TTC549 (cell line): ENCODE measurements at regions not wholly inside any gene's neighbourhood (a gene's known extent, or its start where the extent isn't known, plus 50 kb on each side); places are given as distances from the start of the nearest gene placed in this dataset.
"Not testable (repeated sequence)": the region's sequence is repeated elsewhere in the genome, so short reads cannot be mapped to it uniquely, and the experiment has no call there.

Experiments used
- FAIRE-seq: peaks from 2 replicates; lab custom pipeline; 2012; peaks lifted over from hg19 to GRCh38; lab: Jason Lieb, UNC

DNA sequence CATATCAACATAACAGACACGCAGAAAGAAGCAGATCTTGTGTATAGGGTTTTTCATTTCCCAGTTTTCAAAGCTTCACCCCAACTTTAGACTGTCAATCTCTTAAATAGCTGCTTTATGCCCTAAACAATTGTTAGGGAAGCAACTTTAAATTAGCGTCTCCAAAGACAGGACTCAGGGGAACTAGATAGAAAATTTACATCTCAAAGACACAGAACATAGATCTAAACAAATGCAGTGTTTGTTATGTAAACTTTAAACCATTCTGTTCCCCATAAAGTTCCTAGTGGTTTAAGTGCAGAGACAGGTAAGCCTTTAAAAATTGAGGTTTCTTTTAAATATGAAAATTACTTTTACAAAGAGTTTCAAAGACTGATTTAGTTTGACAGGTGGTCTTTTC is 379.2 kb upstream of the GHITM start:
- FAIRE-seq, result no peak

DNA sequence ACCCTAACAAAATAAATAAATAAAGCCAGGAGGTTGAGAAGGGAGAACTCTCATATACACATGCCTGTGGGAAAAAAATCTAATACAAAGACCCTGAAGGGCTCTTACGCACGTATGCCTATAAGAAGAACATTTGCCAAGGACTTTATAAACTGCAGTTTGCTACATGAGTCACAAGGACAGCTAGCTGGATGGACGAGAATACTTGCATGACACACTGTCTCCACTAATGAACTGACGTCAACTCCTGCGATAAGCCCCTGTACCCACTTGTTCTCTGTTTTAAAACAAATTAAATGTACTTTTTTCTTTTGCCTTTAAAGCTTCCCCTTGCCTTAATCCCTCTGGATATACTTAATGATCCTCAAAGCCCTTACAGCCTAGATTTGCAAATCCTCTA is 374.6 kb upstream of the GHITM start:
- no peak for FAIRE-seq

DNA sequence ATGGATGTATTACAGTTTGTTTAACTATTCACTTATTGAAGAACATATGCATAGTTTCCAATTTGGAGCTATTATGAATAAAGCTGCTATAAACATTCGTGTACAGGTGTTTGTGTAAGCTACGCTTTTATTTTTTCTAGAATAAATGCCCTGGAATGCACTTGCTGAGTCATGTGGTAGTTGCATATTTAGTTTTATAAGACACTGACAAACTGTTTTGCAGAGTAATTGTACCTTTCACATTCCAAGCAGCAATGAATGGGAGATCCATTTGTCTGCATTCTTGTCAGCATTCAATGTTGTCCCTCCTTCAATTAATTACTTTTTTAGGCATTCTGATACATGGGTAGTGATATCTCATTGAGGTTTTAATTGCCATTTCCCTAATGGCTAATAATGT is 373.6 kb upstream of the GHITM start:
- FAIRE-seq, result no peak

DNA sequence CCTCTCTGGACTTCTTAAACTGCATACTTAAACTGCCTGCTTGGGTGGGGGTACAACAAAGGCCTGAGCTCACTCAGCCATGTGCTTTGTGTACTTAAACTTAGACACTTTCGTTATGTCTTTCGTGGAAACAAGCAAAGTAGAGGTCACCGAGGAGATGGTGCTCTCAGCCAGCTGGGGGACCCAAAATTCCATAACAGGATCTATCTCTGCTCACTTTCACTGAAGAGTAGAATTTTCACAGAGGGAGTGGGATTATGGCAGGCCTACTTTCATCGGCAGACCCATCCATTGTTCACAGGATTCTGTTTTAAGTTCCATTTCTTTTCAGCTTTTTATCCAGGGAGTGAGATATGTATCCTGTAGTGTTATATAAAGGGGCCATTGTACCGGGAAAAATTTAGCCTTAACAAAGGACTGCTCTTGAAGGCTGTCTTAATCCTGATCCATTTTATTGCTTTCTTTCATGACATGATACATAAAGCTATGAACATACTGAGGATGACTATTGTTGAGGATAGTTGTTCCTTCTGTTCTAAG is 370.0 kb upstream of the GHITM start:
- no peak for FAIRE-seq

DNA sequence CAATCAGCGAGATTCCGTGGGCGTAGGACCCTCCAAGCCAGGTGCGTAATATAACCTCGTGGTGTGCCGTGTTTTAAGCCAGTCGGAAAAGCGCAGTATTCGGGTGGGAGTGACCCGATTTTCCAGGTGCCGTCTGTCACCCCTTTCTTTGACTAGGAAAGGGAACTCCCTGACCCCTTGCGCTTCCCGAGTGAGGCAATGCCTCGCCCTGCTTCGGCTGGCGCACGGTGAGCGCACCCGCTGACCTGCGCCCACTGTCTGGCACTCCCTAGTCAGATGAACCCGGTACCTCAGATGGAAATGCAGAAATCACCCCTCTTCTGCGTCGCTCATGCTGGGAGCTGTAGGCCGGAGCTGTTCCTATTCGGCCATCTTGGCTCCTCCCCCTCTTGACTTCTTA is 352.6 kb upstream of the GHITM start:
- FAIRE-seq, result not testable (repeated sequence)

DNA sequence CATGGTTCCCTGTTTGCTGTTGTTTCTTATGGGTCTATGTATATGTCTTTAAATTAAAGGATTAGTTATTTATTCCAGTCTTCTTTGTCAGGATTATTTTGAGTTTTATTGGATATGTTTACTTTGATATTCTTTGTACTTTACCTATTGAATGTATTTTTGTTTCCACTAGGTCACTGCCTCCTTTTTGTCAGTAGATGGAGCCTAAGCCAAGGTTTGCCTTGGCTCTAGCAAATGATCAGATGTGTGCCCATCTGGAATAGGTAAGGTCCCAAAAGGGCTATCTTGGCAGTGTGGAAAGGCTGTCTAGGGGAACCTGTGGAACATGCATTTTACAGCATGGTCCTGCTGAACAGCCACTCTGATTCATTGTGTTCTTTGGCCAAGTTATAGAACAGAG is 337.3 kb upstream of the GHITM start:
- no peak for FAIRE-seq

DNA sequence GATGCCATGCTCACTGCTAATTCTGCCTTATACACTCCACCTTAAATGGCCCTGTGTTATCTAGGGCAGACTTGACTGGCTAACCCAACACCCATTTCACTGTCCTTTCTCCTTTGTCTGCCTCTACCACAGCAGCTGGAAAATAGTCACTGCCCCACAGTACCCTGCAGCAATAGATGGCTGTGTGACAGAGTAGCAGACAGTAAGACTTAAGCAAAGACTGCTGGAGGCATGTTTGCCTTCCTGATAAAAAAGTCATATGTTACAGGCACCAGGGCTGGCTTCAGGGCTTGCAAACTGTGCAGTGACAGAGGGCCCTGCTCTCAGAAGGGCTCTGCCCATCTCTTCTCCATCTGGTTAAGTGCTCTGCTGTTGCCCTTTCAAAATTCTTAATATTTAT is 332.6 kb upstream of the GHITM start:
- no peak for FAIRE-seq

DNA sequence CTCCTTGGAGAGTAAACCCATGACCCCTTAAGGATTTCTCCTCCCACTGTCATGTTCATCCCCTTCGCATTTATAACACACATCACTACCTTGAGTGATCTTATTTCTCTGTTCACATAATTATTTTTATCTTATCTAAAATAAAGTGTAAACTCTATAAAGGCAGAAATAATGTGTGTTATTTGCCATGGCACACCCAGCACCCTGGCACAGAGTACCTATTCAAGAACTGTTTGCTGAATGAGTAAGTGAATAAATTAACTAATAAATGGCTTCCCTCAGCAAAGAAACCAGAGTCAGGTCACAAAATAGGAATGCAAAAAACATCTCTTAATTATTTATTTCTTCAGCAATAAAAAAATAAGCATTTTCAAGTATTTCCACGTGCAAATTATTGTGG is 330.3 kb upstream of the GHITM start:
- no peak for FAIRE-seq

DNA sequence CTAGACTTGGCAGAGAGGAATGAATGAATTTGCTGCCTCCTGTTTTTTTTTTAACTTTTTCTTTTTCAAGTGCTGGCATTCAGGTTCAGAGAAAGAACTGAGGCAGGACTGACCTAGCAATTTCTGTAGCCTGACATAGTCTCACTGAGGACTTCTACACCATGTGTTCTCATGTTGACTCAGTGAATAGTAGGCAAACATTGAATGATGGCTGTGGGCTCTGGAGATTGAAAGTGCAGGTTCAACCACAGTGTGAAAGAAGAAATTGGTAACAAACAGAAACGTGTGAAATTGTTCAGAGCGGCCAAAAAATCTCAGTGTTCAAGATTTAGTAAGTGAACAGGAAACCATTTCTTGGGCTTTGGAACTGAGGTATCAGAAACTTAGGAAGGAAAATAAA is 322.4 kb upstream of the GHITM start:
- FAIRE-seq, result no peak

DNA sequence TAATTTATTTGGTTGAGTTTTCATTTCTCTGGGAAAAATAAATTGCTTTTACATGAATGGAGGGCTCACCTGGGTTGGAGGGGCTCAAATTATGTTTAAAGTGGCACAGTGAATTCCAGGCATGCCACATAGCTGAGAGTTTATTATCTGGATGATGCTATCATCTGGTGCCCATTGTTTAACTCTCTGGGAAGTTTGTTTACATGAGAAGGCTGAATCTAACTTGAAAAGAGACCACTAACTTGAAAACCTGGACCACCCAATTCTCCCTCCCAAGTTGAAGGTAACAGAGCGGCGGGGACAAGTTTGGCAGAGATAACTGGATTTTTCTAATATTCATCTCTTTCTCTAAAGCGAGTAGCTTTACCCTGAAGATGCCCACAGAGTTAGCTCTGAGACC is 321.5 kb upstream of the GHITM start:
- no peak for FAIRE-seq

DNA sequence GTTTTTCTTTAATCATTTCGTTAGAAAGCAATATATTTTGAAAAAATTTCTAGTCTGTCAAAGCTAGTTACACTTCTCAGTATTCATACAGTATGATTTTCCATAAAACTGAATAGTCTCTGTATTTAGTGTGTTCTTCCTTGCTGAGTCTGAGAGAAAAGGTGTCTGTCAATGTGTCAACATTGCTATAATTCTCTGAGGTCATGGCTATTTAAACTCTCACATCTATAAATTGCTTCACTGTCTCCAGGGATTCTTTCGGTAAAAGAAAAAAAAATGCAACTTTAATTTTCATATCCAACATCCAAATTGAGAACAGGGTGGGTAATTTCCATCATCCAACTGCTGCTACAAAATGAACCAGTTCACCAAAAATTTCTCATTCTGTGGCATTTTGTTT is 319.7 kb upstream of the GHITM start:
- no peak for FAIRE-seq

DNA sequence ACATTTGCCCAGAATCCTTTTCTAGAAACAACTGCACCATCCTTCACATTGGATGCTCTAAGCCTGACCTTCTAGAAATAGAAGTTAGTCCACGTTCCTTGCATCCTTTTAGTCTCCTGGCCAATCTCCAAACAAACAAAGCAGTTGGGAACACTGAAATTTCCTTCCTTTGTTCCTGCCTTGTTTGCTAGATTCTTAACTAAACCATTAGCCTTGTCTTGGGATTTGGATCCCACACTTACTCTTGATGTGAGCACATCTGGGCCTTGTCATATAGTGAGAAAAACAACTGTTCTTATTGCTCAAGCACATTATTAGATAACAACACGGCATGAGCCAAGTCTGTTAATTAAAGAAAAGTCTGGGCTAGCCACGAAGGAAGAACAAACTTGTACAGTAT is 319.3 kb upstream of the GHITM start:
- FAIRE-seq, result no peak

DNA sequence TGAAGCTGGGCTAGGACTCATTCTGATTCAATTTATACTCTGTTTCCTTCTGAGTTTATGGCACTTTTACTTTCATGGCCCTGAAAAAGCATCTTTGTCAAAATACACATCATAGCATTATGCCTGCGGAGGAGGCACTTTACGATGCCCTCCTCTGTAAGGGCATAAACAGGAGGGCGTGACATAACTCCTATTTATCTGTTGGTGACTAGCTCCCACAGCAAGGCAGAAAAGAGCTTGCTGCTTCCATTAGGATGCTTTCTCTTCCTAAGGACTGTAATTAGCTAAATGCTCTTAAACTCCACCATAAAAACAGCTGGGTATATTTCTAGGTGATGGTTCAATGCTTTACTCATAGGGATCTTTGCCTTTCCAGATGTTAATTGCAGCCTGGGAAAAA is 315.2 kb upstream of the GHITM start:
- no peak for FAIRE-seq

DNA sequence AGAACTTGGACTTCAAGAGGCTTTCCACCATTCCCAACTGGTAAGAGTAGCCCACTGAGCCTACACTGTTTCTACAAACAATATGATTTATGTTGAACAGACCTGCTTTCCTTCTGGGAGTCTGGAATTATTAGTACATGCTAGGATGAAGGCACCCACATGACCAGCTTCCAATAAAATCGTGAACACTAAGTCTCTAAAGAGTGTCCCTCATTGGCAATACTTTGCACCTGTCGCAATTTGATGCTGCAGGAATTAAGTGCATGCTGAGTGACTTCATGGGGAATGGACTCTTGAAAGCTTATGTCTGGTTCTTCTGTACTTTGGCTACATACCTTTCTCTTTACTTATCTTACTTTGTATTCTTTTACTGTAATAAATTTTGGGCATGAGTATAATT is 305.2 kb upstream of the GHITM start:
- no peak for FAIRE-seq

DNA sequence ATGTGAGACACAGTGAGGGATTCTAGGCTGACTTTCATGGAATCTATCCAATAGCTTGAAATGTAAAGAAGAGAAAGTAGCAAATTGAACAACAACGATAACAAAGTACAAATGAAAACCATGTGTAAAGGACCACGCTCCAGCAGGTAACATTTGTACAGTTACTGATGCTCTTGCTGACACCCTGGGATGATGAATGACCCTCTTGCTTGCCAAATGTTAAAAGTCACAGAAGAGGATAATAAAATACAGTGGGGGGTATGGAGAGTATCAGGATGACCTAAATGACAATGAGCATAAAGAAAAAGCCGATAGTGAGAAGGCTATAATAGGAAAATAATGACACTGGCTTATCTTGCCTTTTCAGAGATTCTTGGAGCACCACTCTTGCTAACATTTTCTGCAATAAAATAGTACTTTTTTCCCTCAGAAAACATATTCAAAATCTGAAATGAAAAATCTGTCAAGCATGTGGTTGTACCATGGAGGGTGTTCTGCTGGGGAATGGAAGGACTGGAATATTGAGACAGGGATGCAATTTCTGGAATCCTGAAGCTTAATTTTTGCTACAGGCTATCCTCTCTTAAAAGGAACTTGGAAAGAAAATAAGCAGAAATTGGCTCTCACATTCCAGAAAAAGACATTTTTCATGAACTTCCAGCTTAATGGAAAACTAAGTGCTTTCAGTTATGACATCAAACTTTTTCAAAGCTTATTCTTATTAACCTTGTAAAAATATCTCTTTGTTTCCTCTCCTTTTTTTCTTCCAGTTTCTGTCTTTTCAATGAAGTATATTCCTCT is 303.2 kb upstream of the GHITM start:
- no peak for FAIRE-seq

DNA sequence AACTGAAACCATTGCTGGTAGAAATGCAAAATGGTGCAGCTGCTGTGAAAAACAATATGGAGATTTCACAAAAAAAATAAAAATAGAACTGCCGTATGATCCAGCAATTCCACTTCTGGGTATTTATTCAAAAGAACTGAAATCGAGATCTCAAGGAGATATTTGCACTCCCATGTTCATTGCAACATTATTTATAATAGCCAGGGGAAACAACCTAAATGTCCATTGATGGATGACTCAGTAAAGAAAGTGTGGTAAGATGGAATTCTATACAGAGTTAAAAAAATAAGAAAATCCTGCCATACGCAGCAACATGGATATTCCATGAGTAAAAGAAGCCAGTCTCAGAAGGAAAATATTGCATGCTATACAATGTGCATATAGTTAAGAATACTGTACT is 290.6 kb upstream of the GHITM start:
- FAIRE-seq, result no peak

DNA sequence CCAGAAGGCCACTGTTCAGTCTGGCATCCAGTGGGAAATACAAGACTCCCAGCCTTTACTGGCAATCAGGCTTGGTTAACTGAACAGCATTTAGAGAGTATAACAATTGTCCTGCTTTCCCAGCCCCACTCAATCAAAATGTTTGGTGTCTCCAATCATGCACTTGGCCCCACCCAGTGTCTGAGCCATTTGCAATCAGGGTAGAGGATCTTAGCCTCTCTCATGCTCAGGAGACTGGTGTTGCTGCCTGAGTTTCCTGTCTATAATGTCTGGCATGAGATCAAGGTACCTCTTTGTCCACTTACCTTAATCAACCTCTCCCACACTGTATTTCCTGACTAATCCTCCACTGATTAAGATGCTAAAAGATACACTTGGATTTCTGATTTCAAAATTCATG is 290.2 kb upstream of the GHITM start:
- no peak for FAIRE-seq

DNA sequence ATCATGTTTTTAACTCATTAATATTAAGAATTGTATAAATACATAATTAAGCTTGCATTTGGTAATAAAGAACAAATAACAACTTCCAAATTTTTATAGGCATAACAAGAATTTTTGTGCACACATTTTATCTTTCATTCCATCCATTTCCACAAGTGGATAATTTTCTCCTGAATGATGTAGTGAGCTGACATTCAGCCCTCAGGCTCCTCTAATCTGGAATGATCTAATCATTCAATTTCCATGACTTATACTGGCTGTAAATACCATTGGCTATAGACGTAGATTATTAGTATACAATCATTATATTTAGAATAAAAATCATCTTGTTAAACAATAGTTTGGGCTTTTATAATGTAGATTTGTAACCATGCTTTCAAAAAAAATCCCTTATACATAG is 287.2 kb upstream of the GHITM start:
- FAIRE-seq, result no peak

DNA sequence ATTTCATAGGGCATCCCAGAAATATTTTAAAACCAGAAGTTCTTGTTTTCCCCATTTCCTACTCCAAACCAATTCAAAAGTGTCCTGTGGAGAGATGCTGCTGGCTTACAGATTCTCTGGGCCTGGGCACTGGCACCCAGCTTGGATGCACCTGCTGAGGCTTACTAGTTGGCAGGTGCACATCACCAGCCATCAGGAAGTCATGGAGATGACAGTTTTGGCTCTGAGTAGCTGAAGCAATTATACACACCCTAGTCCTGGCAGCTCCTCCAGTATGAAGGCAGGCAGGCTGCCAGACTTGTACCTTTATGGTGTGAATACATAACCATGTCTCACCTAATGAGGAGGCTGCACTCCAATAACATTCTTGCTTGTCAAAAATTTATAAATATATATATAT is 276.6 kb upstream of the GHITM start:
- FAIRE-seq, result no peak

DNA sequence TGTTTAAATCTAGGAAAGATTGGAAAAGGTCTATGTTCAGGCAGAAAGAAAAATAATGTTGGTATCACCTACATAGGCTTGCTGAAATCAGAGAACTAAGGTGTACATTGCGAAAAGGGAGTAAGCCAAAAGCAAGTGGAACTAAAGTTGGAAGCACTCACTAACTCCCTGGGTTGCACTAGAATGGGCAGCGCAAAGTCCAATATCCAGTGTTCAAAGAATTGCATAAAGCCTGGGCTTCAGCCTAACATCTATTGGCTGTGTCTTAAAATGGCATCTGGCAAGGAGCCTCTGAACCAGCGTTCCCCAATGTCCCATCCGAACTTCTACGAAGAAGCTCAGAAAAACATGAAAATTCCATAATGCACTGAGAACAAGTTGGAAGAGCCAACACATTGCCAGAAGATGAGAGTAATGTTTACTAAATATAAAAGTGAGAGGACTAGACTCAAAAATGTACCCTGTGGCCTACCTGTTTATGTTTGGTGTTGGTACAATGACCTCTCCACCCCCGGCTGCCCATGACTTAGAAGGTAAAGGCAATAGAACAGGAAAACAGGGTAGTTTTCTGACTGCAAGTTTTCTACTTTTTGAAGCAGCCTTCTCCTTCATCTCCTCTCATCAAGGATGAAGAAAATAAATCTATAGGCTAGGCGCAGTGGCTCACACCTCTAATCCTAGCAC is 275.9 kb upstream of the GHITM start:
- no peak for FAIRE-seq

DNA sequence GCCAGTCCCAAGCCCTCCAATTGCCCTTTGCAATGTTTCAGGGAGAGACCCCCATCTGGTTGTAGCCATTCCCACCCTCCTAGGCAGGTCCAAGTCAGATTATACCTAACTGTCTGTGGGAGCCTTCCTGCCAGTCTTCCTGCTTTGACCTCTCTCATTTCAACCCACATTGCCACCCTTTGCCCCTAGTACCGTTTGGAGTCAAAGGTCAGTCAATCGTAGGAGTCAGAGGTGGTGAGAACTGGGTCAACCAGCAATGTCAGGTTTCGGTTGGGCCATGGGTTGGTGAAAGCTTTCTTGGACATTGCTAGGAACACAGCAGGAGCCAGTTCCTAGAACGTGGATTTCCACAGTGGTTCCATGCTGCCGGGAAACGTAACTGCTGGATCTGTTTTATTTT is 269.4 kb upstream of the GHITM start:
- FAIRE-seq, result no peak

DNA sequence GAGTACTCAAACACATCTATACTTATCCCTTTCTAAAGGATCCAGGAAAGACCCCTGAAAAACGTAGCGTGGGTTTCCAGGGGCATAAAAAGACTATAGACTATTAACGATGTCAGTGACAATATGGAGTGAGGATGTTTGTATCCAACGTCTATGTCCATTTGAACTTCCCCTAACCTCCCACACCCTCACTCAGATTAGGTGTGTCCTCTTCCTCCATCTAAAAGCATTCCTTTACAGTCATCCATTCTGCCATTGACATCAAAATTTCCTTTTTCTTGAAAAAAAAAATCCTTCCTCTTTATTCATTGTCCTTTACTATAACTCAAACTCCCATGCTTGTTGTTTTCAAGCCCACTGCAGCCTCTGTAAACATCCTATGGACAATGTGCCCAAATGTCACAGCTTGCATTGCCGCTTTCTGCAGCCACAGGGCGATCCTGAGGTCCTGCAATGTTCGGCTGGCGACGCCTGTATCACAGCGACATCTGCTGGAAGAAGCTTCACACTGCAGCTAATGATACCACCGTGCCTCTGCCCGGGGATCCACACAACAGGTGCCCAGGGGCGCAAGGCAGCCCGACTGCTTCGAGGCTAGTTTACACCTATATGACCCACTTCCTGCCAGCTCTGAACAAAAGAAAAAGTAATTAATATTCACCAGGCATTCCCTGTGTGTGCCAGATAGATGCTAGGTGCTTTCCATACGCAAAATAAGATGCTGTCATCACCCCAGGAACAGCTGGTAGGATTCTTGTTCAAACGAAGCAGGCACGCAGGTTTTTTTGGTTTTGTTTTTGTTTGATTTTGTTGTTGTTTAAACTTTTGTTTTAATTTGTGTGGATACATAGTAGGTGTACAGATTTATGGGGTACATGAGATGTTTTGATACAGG is 267.9 kb upstream of the GHITM start:
- FAIRE-seq, result no peak

DNA sequence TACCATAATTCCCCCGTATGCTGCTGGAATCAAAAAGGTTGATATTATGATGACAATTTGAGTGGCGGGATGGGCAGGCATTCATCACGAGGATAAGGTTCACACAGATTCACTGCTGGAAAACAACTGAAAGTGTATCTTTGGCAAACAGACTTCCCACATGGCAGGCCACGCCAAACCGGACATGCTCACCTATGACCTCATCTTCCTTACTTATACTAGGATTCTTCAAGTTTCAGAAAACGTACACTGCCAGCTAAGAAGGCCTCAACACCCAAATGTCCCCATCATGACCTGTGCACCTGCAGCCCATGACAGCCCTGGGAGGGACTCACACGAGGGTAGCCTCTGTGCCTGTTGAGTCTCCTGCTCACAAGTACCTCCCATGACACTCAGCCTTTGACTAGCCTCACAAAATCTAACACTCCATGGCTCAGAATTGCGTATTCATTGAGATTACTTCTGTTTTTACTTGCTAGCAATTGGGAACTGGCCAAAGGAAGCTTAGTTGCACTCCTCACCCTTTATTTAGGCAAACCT is 259.0 kb upstream of the GHITM start:
- FAIRE-seq, result no peak
